ENCODE measurements at regions not wholly inside any gene's neighbourhood (a gene's known extent, or its start where the extent isn't known, plus 50 kb on each side); places are given as distances from the start of the nearest gene placed in this dataset.

GRCh38 chr9:120336021-120336752 lies 243.8 kb downstream of the CDK5RAP2 start:
- TF ChIP-seq CTCF (IDR thresholded peaks at IDR 0.05 in 8 of 11, conservative IDR thresholded peaks at IDR 0.05 in 3 of 11) (no peak), POLR2AphosphoS5 (IDR thresholded peaks at IDR 0.05) (no peak), POLR2A (IDR thresholded peaks at IDR 0.05) (no peak)

All from spleen (tissue), 7 donors.